K562 (cell line): ENCODE measurements at regions not wholly inside any gene's neighbourhood (a gene's known extent, or its start where the extent isn't known, plus 50 kb on each side); places are given as distances from the start of the nearest gene placed in this dataset.
"Not testable (repeated sequence)": the region's sequence is repeated elsewhere in the genome, so short reads cannot be mapped to it uniquely, and the experiment has no call there.

Experiments
- BMI1 ChIP-seq: fragments of 150-350 bp; IDR thresholded peaks from 2 replicates; pipeline ENCODE4 v1.6.1; 2014; ENCODE audit warnings: low read length
- POLR2A ChIP-seq: fragments of 450-650 bp; conservative IDR thresholded peaks from 2 replicates; pipeline ENCODE4 v1.6.1; 2016

DNA sequence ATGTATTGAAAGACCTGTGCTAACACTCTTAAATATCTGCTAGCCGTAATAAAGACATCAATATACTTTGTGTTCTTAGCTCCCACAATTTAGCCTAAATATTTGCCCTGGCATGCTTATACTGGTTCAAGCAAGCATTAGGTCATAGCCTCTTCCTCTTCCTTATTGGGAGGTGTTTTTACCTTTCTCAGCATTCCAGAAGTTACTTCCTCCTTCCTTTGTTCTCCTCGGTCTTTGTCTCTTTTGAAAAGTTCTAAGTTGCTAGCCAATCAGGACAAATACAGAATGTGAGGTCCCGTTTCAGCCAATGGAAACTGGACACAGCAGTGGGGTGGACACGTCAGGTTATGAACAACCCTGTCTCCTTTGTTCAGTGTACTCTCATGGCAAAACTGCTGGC is 2543.6 kb downstream of the PCDH9 start:
- not testable (repeated sequence) for TF ChIP-seq BMI1, POLR2A
